ENCODE measurements at regions not wholly inside any gene's neighbourhood (a gene's known extent, or its start where the extent isn't known, plus 50 kb on each side); places are given as distances from the start of the nearest gene placed in this dataset.

DNA sequence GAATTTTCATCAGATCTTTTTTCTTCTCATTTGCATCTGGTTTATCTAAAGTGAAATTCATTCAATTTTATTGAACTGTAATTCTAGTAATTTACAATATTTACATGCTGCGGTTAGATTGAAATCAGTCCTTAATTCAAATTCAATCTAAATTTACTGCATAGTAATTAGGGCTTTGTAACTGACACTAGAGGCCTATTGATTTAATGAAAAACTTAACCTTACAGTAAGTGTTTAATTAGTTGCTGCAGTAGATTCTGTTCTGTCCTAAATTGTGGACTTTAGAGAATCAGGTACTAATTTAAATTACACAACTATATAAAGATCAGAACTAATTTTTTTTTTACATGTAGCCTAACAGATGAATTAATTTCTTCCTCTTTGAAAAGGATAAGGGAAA lies 758.8 kb upstream of the TENM3 start:
- in situ Hi-C loops (cut with MboI) (no loop called here), intact Hi-C loops (cut with micrococcal nuclease; ENCODE audit: unreplicated experiment) (no loop called here)
- POLR2A ChIA-PET, result no interaction called here
- WGBS (ENCODE audit: insufficient coverage, insufficient replicate concordance, low lambda C conversion rate, missing lambda C conversion rate), result 54% methylated on average over 1 of the region's 1 CpG
- SMC1A ChIA-PET (ENCODE audit: uncharacterized antibody, unreplicated experiment), result no interaction called here
- Histone ChIP-seq H3K27ac (ENCODE audit: control insufficient read depth, insufficient read depth) (no peak overlapping the region), H3K79me2 (ENCODE audit: control insufficient read depth, insufficient read depth, low read length) (no peaks in the 10 kb centered on the region), H4K20me1 (ENCODE audit: control insufficient read depth, insufficient read depth) (no peaks in the 10 kb centered on the region), H2AFZ (ENCODE audit: control insufficient read depth, low read depth, low read length) (no peak overlapping the region), H3K9ac (ENCODE audit: control insufficient read depth, insufficient read depth, low read length) (no peak overlapping the region), H3K4me1 (ENCODE audit: control insufficient read depth, insufficient read depth, low read length) (no peaks in the 10 kb centered on the region), H3K27me3 (replicated peaks in 1 of 2; ENCODE audit: control insufficient read depth in 2 of 2, insufficient read depth in 2 of 2, low read length in 1 of 2) (no peaks in the 10 kb centered on the region), H3K9me3 (replicated peaks; ENCODE audit: control insufficient read depth, insufficient read depth, low read length) (no peaks in the 10 kb centered on the region), H3K4me3 (no peak overlapping the region), H3K4me2 (ENCODE audit: control insufficient read depth, insufficient read depth) (no peak overlapping the region), H3K36me3 (ENCODE audit: control insufficient read depth in 2 of 2, insufficient read depth in 2 of 2, low read length in 1 of 2) (no peaks in the 10 kb centered on the region)
- RAD21 ChIA-PET (ENCODE audit: unreplicated experiment), result no interaction called here
- ATAC-seq (no peak), FAIRE-seq (no peak), DNase-seq (ENCODE audit: low read depth, low spot score) (no peak)
- CTCF ChIA-PET, result interaction anchor here (0.6 kb wide), 1 partner anchor 1726 kb away, joined by 3 read pairs; no protein-coding TSS in a partner anchor
- BruUV-seq (replicated peaks), result no TSS peak
- no peak for TF ChIP-seq STAT3 (IDR thresholded peaks at IDR 0.05; ENCODE audit: low read depth, low read length)
- TF ChIP-seq EP300 (IDR thresholded peaks at IDR 0.05; ENCODE audit: borderline replicate concordance in 1 of 2, control insufficient read depth in 1 of 2, low read depth in 2 of 2, low read length in 2 of 2), result no peak
- TF ChIP-seq PBX3 (IDR thresholded peaks at IDR 0.05; ENCODE audit: insufficient replicate concordance, low read depth, low read length), result no peak
- no peak for TF ChIP-seq PRDM15 (CRISPR knock-in tag; IDR thresholded peaks at IDR 0.05)
- TF ChIP-seq, protein P1, sequence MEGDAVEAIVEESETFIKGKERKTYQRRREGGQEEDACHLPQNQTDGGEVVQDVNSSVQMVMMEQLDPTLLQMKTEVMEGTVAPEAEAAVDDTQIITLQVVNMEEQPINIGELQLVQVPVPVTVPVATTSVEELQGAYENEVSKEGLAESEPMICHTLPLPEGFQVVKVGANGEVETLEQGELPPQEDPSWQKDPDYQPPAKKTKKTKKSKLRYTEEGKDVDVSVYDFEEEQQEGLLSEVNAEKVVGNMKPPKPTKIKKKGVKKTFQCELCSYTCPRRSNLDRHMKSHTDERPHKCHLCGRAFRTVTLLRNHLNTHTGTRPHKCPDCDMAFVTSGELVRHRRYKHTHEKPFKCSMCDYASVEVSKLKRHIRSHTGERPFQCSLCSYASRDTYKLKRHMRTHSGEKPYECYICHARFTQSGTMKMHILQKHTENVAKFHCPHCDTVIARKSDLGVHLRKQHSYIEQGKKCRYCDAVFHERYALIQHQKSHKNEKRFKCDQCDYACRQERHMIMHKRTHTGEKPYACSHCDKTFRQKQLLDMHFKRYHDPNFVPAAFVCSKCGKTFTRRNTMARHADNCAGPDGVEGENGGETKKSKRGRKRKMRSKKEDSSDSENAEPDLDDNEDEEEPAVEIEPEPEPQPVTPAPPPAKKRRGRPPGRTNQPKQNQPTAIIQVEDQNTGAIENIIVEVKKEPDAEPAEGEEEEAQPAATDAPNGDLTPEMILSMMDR (IDR thresholded peaks at IDR 0.05 in 2 of 3, conservative IDR thresholded peaks at IDR 0.05 in 1 of 3; ENCODE audit: control insufficient read depth in 2 of 3, extremely low read depth in 1 of 3, insufficient read depth in 1 of 3, low read depth in 3 of 3, low read length in 3 of 3), result no peak
- TF ChIP-seq TBL1XR1 (IDR thresholded peaks at IDR 0.05; ENCODE audit: low read depth, low read length), result no peak
- no peak for TF ChIP-seq CBX5 (IDR thresholded peaks at IDR 0.05; ENCODE audit: low read depth)
- TF ChIP-seq, protein P2, sequence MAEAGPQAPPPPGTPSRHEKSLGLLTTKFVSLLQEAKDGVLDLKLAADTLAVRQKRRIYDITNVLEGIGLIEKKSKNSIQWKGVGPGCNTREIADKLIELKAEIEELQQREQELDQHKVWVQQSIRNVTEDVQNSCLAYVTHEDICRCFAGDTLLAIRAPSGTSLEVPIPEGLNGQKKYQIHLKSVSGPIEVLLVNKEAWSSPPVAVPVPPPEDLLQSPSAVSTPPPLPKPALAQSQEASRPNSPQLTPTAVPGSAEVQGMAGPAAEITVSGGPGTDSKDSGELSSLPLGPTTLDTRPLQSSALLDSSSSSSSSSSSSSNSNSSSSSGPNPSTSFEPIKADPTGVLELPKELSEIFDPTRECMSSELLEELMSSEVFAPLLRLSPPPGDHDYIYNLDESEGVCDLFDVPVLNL (IDR thresholded peaks at IDR 0.05; ENCODE audit: low read depth, low read length), result no peak
- TF ChIP-seq E4F1 (IDR thresholded peaks at IDR 0.05; ENCODE audit: borderline replicate concordance, partially characterized antibody), result no peak
- TF ChIP-seq NR2F1 (conservative IDR thresholded peaks at IDR 0.05), result no peak
- TF ChIP-seq SPI1 (IDR thresholded peaks at IDR 0.05; ENCODE audit: borderline replicate concordance, insufficient read depth, low read depth, low read length), result no peak
- no peak for TF ChIP-seq ESRRA (IDR thresholded peaks at IDR 0.05; ENCODE audit: low read length)
- no peak for TF ChIP-seq TARDBP (IDR thresholded peaks at IDR 0.05; ENCODE audit: borderline replicate concordance)
- TF ChIP-seq EED (IDR thresholded peaks at IDR 0.05; ENCODE audit: low read depth), result no peak

Measured in GM12878 (cell line).